A673 (cell line): ENCODE measurements at regions not wholly inside any gene's neighbourhood (a gene's known extent, or its start where the extent isn't known, plus 50 kb on each side); places are given as distances from the start of the nearest gene placed in this dataset.

Source experiments
- EZH2 ChIP-seq: fragments of 200-600 bp; sonication (generic); IDR thresholded peaks from 2 replicates; pipeline ENCODE4 v1.6.1; 2017; ENCODE audit warnings: borderline replicate concordance, low read depth, mild to moderate bottlenecking, mixed read lengths, antibody characterized with exemption, low read length; ENCODE audit not compliant: poor library complexity, severe bottlenecking
- TF ChIP-seq, protein P1 (sequence below): fragments of 300-800, 200-600 bp; sonication (generic); conservative IDR thresholded peaks from 2 replicates; pipeline ENCODE4 v1.5.1; 2017; ENCODE audit warnings: low read depth, mild to moderate bottlenecking, antibody characterized with exemption, low read length, moderate library complexity, mixed read lengths

DNA sequence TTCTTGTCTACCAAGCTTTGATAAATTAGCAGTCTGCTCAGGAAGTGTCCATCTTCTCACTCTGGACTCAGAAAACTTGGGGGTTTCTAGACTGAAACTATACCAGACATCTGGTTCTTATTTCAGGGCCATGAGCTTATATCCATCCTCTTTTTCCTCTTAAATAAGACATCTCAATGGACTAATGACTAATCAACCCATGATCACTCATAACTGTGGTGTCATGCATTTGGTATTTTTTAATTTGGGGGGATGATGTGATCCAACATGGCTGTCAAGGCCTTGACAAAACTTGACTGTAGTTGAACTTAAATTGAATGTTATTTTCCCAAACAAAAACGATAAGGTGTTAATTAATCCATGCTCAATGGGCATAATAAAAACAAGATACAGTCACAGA is 87.8 kb downstream of the GPRASP3 start:
- TF ChIP-seq, protein P1, sequence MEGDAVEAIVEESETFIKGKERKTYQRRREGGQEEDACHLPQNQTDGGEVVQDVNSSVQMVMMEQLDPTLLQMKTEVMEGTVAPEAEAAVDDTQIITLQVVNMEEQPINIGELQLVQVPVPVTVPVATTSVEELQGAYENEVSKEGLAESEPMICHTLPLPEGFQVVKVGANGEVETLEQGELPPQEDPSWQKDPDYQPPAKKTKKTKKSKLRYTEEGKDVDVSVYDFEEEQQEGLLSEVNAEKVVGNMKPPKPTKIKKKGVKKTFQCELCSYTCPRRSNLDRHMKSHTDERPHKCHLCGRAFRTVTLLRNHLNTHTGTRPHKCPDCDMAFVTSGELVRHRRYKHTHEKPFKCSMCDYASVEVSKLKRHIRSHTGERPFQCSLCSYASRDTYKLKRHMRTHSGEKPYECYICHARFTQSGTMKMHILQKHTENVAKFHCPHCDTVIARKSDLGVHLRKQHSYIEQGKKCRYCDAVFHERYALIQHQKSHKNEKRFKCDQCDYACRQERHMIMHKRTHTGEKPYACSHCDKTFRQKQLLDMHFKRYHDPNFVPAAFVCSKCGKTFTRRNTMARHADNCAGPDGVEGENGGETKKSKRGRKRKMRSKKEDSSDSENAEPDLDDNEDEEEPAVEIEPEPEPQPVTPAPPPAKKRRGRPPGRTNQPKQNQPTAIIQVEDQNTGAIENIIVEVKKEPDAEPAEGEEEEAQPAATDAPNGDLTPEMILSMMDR: no peak
- no peak for TF ChIP-seq EZH2
